H4 (cell line): ENCODE measurements at regions not wholly inside any gene's neighbourhood (a gene's known extent, or its start where the extent isn't known, plus 50 kb on each side); places are given as distances from the start of the nearest gene placed in this dataset.

ENCODE experiments used
- DNase-seq: peaks from one replicate; pipeline ENCODE4 v3.0.0-alpha.2; 2015; ENCODE audit warnings: low spot score

GRCh38 chr2:56707650-56708049 lies 523.9 kb downstream of the CCDC85A start:
- no peak for DNase-seq

- no peak for DNase-seq
Observed at GRCh38 chr2:56709181-56709580, 525.4 kb downstream of the CCDC85A start.

GRCh38 chr2:56713161-56713676 lies 529.4 kb downstream of the CCDC85A start:
- DNase-seq = peak; percentile 5

- DNase-seq = no peak
Observed at GRCh38 chr2:56713978-56714377, 530.2 kb downstream of the CCDC85A start.

GRCh38 chr2:56714400-56714799 lies 530.6 kb downstream of the CCDC85A start:
- DNase-seq = no peak

- no peak for DNase-seq
Observed at GRCh38 chr2:56715683-56716082, 531.9 kb downstream of the CCDC85A start.

GRCh38 chr2:56718413-56718812 lies 534.6 kb downstream of the CCDC85A start:
- DNase-seq = no peak

- no peak for DNase-seq
Observed at GRCh38 chr2:56729212-56729611, 545.4 kb downstream of the CCDC85A start.

- no peak for DNase-seq
Observed at GRCh38 chr2:56732946-56733345, 549.2 kb downstream of the CCDC85A start.

- no peak for DNase-seq
Observed at GRCh38 chr2:56739413-56739812, 555.6 kb downstream of the CCDC85A start.

GRCh38 chr2:56741601-56742102 lies 557.9 kb downstream of the CCDC85A start:
- DNase-seq = peak; percentile 92

GRCh38 chr2:56743807-56744206 lies 560.0 kb downstream of the CCDC85A start:
- no peak for DNase-seq

- peak; percentile 40 for DNase-seq
Observed at GRCh38 chr2:56749152-56749752, 565.5 kb downstream of the CCDC85A start.

- DNase-seq = no peak
Observed at GRCh38 chr2:56753182-56753581, 569.4 kb downstream of the CCDC85A start.

- no peak for DNase-seq
Observed at GRCh38 chr2:56754066-56754615, 570.4 kb downstream of the CCDC85A start.

GRCh38 chr2:56754627-56755026 lies 570.8 kb downstream of the CCDC85A start:
- no peak for DNase-seq

- DNase-seq = no peak
Observed at GRCh38 chr2:56757884-56758545, 574.2 kb downstream of the CCDC85A start.

GRCh38 chr2:56763683-56764082 lies 579.9 kb downstream of the CCDC85A start:
- DNase-seq = no peak

GRCh38 chr2:56768973-56769372 lies 585.2 kb downstream of the CCDC85A start:
- no peak for DNase-seq

GRCh38 chr2:56770490-56770889 lies 586.7 kb downstream of the CCDC85A start:
- no peak for DNase-seq

GRCh38 chr2:56784046-56784445 lies 600.3 kb downstream of the CCDC85A start:
- no peak for DNase-seq

- DNase-seq = no peak
Observed at GRCh38 chr2:56801214-56801613, 617.4 kb downstream of the CCDC85A start.

GRCh38 chr2:56801770-56802169 lies 618.0 kb downstream of the CCDC85A start:
- DNase-seq = no peak
